ENCODE measurements at regions not wholly inside any gene's neighbourhood (a gene's known extent, or its start where the extent isn't known, plus 50 kb on each side); places are given as distances from the start of the nearest gene placed in this dataset.

- no peaks in the 10 kb centered on the region for H3K9me3 ChIP-seq (replicated peaks; ENCODE audit: control insufficient read depth, insufficient read depth, low read length)
- no peak overlapping the region for H3K4me3 ChIP-seq
- no peaks in the 10 kb centered on the region for H3K27me3 ChIP-seq (replicated peaks in 1 of 2; ENCODE audit: control insufficient read depth in 2 of 2, insufficient read depth in 2 of 2, low read length in 1 of 2)
- ChIA-PET RAD21 (ENCODE audit: unreplicated experiment) (interaction anchor here (0.6 kb wide), 1 partner anchor 96 kb away, joined by 3 read pairs; no protein-coding TSS in a partner anchor), SMC1A (ENCODE audit: uncharacterized antibody, unreplicated experiment) (no interaction called here), POLR2A (no interaction called here), CTCF (no interaction called here)
- DNase-seq (ENCODE audit: low read depth, low spot score) (no peak), ATAC-seq (peak; percentile 51), FAIRE-seq (no peak)
- no TSS peak for BruUV-seq (replicated peaks)
- no peaks in the 10 kb centered on the region for H3K36me3 ChIP-seq (ENCODE audit: control insufficient read depth in 2 of 2, insufficient read depth in 2 of 2, low read length in 1 of 2)
- WGBS (ENCODE audit: insufficient coverage, insufficient replicate concordance, low lambda C conversion rate, missing lambda C conversion rate): 29% methylated on average over 3 of the region's 3 CpGs
- no peak overlapping the region for H2AFZ ChIP-seq (ENCODE audit: control insufficient read depth, low read depth, low read length)
- intact Hi-C loops (cut with micrococcal nuclease; ENCODE audit: unreplicated experiment): no loop called here
- no peak overlapping the region for H3K4me2 ChIP-seq (ENCODE audit: control insufficient read depth, insufficient read depth)
- no peak overlapping the region for H3K9ac ChIP-seq (ENCODE audit: control insufficient read depth, insufficient read depth, low read length)
- H4K20me1 ChIP-seq (ENCODE audit: control insufficient read depth, insufficient read depth): no peaks in the 10 kb centered on the region
- no peaks in the 10 kb centered on the region for H3K4me1 ChIP-seq (ENCODE audit: control insufficient read depth, insufficient read depth, low read length)
- H3K79me2 ChIP-seq (ENCODE audit: control insufficient read depth, insufficient read depth, low read length): no peaks in the 10 kb centered on the region
- H3K27ac ChIP-seq (ENCODE audit: control insufficient read depth, insufficient read depth): no peak overlapping the region
- in situ Hi-C loops (cut with MboI): no loop called here
- TF ChIP-seq BCL11A (IDR thresholded peaks at IDR 0.05; ENCODE audit: low read depth, low read length) (no peak), MEF2B (IDR thresholded peaks at IDR 0.05; ENCODE audit: partially characterized antibody, poor library complexity, severe bottlenecking) (peak; percentile 15), MEF2A (IDR thresholded peaks at IDR 0.05; ENCODE audit: insufficient read depth, low read depth, low read length) (peak; percentile 64; the same call in 1 of the 2 replicates), TCF3 (IDR thresholded peaks at IDR 0.05; ENCODE audit: borderline replicate concordance, insufficient read depth, low read depth, low read length) (no peak), MTA2 (IDR thresholded peaks at IDR 0.05; ENCODE audit: low read depth) (no peak), CREB1 (IDR thresholded peaks at IDR 0.05; ENCODE audit: low read depth) (no peak), JUNB (IDR thresholded peaks at IDR 0.05) (peak; percentile 43; the same call in 1 of the 2 replicates), ZSCAN29 (IDR thresholded peaks at IDR 0.05) (no peak), NFIC (IDR thresholded peaks at IDR 0.05; ENCODE audit: low read depth, low read length) (0 out of 2 replicates have a peak, but pooled peaks have one; percentile 23), E2F8 (IDR thresholded peaks at IDR 0.05; ENCODE audit: low read depth, partially characterized antibody) (no peak), SMARCA5 (IDR thresholded peaks at IDR 0.05) (no peak), RUNX3 (IDR thresholded peaks at IDR 0.05; ENCODE audit: low read length) (peak; percentile 81), NKRF (conservative IDR thresholded peaks at IDR 0.05) (no peak), SP1 (IDR thresholded peaks at IDR 0.05; ENCODE audit: low read depth, low read length) (no peak), RAD21 (IDR thresholded peaks at IDR 0.05; ENCODE audit: insufficient read depth, low read depth, low read length) (no peak), TARDBP (IDR thresholded peaks at IDR 0.05; ENCODE audit: borderline replicate concordance) (no peak), NR2F1 (conservative IDR thresholded peaks at IDR 0.05) (no peak), MYC (IDR thresholded peaks at IDR 0.05; ENCODE audit: insufficient read depth, insufficient read length, insufficient replicate concordance, low read length, severe bottlenecking) (no peak), MYB (IDR thresholded peaks at IDR 0.05; ENCODE audit: borderline replicate concordance, low read depth, low read length) (no peak), GATAD2B (conservative IDR thresholded peaks at IDR 0.05; ENCODE audit: low read depth) (no peak), TCF12 (IDR thresholded peaks at IDR 0.05; ENCODE audit: low read depth, low read length) (no peak)
- TF ChIP-seq, protein P1, sequence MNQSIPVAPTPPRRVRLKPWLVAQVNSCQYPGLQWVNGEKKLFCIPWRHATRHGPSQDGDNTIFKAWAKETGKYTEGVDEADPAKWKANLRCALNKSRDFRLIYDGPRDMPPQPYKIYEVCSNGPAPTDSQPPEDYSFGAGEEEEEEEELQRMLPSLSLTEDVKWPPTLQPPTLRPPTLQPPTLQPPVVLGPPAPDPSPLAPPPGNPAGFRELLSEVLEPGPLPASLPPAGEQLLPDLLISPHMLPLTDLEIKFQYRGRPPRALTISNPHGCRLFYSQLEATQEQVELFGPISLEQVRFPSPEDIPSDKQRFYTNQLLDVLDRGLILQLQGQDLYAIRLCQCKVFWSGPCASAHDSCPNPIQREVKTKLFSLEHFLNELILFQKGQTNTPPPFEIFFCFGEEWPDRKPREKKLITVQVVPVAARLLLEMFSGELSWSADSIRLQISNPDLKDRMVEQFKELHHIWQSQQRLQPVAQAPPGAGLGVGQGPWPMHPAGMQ (IDR thresholded peaks at IDR 0.05; ENCODE audit: borderline replicate concordance): no peak
Measured at GRCh38 chr7:84900215-84900614, 286.6 kb downstream of the SEMA3D start.

Data from GM12878 (cell line).